GM19324 (cell line): ENCODE measurements at regions not wholly inside any gene's neighbourhood (a gene's known extent, or its start where the extent isn't known, plus 50 kb on each side); places are given as distances from the start of the nearest gene placed in this dataset.
"Not testable (repeated sequence)": the region's sequence is repeated elsewhere in the genome, so short reads cannot be mapped to it uniquely, and the experiment has no call there.

ENCODE experiments used
- ATAC-seq: cut with Tn5 transposase; IDR thresholded peaks from one replicate; pipeline ENCODE4 v1.9.1; 2021; ENCODE audit warnings: mild to moderate bottlenecking, moderate library complexity; ENCODE audit not compliant: unreplicated experiment, low FRiP score

GRCh38 chr4:43402393-43402792 lies 509.9 kb downstream of the GRXCR1 start:
- ATAC-seq, result no peak

GRCh38 chr4:43410636-43411035 lies 518.1 kb downstream of the GRXCR1 start:
- ATAC-seq, result no peak

GRCh38 chr4:43411226-43411625 lies 518.7 kb downstream of the GRXCR1 start:
- no peak for ATAC-seq

GRCh38 chr4:43423276-43423675 lies 530.8 kb downstream of the GRXCR1 start:
- ATAC-seq, result no peak

GRCh38 chr4:43425206-43425605 lies 532.7 kb downstream of the GRXCR1 start:
- ATAC-seq, result no peak

- no peak for ATAC-seq
Observed at GRCh38 chr4:43435291-43435690, 542.8 kb downstream of the GRXCR1 start.

DNA sequence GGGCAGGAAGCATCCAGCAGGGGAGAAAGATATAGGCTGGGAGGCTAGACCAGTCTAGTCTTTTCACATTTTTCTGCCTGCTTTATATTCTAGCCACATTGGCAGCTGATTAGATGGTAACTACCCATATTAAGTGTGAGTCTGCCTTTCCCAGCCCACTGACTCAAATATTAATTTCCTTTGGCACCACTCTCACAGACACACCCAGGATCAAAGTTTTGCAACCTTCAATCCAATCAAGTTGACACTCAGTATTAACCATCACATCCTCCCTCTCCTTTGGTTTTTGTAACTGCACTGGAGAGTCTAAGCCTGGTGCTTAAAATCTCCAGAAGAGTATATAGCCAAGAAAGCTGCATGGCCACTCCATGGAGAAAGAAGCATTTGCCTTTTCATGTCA lies 560.4 kb downstream of the GRXCR1 start:
- ATAC-seq, result no peak

DNA sequence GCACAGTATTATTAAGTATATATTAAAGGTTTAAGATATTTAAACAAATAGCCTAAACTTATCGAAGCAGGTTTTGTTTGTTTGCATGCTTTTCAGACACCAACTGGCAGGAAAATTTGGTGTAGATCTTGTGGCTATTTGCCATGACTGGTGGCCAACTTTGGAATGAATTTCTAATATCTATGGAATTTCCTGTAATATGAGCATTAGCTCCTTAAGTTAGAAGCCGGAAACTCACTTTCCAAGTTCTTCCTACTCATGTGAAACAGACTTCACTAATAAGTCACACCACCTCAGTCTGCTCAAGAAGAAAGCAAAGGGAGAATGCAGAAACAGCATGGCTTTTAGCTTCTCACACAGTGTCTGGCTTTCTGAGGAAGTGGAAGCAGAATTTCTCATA lies 563.9 kb downstream of the GRXCR1 start:
- ATAC-seq, result no peak

DNA sequence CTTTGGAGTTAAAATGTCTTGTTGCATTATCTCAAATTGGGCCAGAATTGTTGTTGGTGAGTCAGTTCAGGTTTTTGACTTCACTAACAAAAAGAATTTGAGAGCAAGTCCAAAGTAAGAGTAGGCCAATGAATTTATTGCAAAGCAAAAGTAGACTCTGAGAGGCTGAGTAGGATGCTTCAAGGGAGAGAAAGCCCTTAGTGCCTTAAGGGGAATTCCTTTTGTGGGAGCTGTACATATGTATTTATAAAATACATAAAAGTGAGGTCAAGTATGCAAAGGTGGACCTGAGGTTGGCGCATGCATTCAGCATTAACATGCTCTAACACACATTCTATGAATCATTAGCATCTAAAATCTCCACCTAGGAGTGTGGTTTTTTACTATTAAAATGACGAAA lies 565.4 kb downstream of the GRXCR1 start:
- ATAC-seq, result no peak

DNA sequence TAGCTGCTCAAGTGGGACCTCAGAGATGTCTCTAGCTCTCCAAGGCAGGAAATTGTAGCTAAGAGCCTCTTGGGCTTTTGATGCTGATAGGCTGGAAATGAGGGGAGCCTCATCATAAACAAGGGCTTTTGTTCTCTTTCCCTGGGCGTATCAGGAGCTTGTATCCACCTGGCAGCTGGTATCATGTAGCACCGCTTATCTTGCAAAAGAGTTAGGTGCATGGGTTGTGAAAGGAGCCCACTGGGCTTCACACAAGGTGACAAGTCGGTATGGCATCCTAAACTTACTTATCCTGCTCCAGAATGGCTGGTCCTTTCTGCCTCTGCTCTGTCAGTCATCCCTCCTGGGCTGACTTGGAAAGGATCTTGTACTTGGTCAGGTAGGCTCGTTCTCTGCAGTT lies 565.8 kb downstream of the GRXCR1 start:
- ATAC-seq, result no peak

DNA sequence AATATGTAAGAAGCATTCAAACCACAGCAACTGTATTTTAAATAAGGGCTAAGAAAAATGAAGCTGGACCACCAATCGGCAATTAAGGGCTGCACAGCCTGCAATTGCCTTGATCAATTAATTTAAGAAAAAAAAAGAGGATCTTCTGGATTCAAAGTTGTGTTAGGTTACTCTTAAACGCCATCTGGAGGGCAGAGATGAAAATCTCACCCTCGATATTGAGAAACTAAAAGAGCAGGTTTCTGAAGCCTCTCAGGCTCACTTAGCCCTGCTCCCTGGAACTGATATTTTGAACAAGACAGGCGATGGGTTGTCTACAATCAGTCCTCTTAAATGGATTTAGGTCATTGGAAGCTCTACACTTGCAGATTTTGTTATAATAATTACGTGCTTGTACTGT lies 579.4 kb downstream of the GRXCR1 start:
- ATAC-seq, result no peak

- no peak for ATAC-seq
Observed at GRCh38 chr4:43481526-43481925, 589.0 kb downstream of the GRXCR1 start.

DNA sequence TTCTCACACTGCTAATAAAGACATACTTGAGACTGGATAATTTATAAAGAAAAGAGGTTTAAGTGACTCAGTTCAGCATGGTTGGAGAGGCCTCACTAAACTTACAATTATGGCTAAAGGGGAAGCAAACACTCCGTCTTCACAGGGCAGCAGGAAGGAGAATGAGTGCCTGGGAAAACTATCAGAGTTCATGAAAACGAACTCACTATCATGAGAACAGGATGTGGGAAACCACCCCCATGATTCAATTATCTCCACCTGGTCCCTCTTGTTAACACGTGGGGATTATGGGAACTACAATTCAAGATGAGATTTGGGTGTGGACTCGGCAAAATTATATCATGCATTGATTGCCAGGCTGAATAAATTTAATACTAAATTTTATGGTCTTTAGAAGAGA lies 592.7 kb downstream of the GRXCR1 start:
- no peak for ATAC-seq

GRCh38 chr4:43496188-43496587 lies 603.7 kb downstream of the GRXCR1 start:
- no peak for ATAC-seq

DNA sequence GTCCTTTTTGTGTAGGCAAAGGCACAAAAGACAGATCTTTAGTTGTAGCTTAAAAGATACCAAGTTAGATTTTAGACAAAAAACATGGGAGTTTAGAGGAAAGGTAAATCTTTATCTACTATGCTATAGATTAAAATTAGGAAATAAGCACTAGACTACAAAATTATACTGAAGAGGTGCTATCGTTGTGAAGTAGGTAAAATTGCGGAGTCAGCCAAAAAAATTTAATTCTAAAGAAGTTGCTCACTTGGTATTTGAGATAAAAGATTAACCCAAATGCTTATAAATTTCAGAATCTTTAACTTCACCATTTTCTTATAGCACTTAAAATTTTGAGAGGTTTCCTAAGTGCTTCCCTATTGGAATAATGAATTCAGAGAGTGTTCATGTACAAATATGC lies 604.1 kb downstream of the GRXCR1 start:
- no peak for ATAC-seq

DNA sequence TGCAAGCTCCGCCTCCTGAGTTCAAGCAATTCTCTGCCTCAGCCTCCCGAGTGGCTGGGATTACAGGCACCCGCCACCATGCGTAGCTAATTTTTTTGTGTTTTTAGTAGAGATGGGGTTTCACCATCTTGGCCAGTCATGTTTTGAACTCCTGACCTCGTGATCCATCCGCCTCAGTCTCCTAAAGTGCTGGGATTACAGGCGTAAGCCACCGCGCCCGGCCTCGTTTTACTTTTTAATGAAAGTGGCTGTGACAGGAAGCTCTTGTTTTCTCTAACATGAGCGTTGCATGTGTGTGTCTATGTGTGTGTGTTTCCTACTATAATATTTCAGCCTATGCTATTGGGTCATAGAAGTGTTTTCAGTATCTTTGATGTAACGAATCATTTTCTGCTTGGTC lies 613.3 kb downstream of the GRXCR1 start:
- not testable (repeated sequence) for ATAC-seq

DNA sequence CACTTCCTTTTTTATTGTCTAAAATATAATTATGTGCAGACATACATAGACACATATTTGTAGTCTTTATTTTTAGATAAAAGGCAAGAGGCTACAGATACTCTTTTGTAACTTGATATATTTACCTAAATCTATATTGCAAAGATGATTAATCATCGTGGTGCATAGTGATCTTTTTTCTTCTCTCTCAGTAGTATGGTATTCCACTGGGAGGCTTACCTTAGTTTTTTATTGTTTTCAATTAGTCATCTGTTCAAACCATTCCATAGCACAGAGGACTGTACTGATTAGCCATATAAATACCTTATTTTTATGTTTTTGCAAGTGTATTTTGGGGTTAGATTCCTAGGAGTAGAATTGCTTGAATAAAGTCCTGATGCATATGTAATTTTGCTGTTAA lies 619.7 kb downstream of the GRXCR1 start:
- no peak for ATAC-seq

DNA sequence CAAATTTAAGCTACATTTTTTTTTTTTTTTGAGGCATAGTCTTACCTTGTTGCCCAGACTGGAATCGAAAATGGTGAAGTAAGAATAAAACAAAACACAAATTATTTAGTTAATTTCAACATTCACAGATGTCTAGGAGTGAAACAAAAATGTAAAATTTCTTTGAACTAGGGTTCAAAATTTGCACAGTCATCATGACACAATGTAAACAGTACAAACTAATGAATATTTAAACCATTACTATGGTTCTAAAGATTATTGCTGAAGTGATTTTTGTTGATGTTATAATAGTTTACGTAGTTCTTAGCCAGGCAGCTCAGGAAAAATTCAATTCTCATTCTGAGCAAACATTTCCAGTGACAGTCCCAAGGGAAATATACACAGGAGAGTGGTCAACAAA lies 633.1 kb downstream of the GRXCR1 start:
- no peak for ATAC-seq

DNA sequence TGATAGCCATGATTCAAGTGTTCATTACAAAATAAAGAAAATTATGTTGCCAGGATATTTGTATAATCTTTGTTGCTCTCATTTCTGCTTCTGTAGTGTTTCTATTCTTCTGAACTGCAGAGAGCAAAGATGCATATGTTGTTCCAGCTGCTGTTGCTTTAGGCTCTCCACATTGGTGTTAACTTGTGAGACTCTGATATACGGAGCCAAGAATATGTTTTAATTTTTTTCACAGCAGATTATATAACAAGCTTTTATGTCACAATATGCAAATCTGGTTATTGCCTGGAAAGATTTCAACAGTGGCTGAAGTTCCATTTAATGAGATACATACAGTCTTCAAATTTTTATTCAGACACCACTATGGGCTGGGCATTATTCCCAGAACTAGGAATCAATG lies 655.0 kb downstream of the GRXCR1 start:
- ATAC-seq, result no peak

- no peak for ATAC-seq
Observed at GRCh38 chr4:43550981-43551627, 658.6 kb downstream of the GRXCR1 start.

- no peak for ATAC-seq
Observed at GRCh38 chr4:43556262-43556661, 663.7 kb downstream of the GRXCR1 start.

DNA sequence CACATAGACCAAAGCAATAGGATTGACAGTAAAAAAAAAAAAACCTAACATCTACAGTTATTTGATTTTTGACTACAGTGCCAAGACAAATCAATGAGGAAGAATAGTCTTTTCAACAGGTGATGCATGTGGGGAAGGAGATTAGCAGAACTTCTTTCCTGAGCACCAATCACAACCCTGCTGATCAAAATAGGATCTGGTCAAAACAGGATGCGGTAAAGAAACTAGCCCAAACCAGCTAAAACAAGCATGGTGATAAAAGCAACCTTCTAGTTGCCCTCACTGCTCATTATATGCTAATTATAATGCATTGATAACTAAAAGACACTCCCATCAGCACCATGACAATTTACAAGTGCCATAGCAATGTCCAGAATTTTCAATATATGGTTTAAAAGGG lies 667.5 kb downstream of the GRXCR1 start:
- ATAC-seq, result no peak

- ATAC-seq, result no peak
Observed at GRCh38 chr4:43564107-43564506, 671.6 kb downstream of the GRXCR1 start.
